ENCODE measurements at regions not wholly inside any gene's neighbourhood (a gene's known extent, or its start where the extent isn't known, plus 50 kb on each side); places are given as distances from the start of the nearest gene placed in this dataset.

GRCh38 chr9:118761016-118761790 is 608.0 kb downstream of the BRINP1 start:
- no peak for DNase-seq (ENCODE audit: low spot score)

GRCh38 chr9:118767571-118767970 is 601.7 kb downstream of the BRINP1 start:
- DNase-seq (ENCODE audit: low spot score), result no peak

- DNase-seq (ENCODE audit: low spot score), result no peak
Measured at GRCh38 chr9:118782790-118783463, 586.3 kb downstream of the BRINP1 start.

GRCh38 chr9:118784033-118784432 is 585.2 kb downstream of the BRINP1 start:
- DNase-seq (ENCODE audit: low spot score), result no peak

- DNase-seq (ENCODE audit: low spot score), result no peak
Measured at GRCh38 chr9:118785456-118785855, 583.8 kb downstream of the BRINP1 start.

- DNase-seq (ENCODE audit: low spot score), result no peak
Measured at GRCh38 chr9:118786877-118787276, 582.4 kb downstream of the BRINP1 start.

GRCh38 chr9:118809160-118809625 is 560.0 kb downstream of the BRINP1 start:
- DNase-seq (ENCODE audit: low spot score), result no peak

GRCh38 chr9:118829334-118829733 is 539.9 kb downstream of the BRINP1 start:
- DNase-seq (ENCODE audit: low spot score), result no peak

- no peak for DNase-seq (ENCODE audit: low spot score)
Measured at GRCh38 chr9:118832371-118832770, 536.9 kb downstream of the BRINP1 start.

GRCh38 chr9:118836891-118837290 is 532.3 kb downstream of the BRINP1 start:
- no peak for DNase-seq (ENCODE audit: low spot score)

GRCh38 chr9:118871531-118871930 is 497.7 kb downstream of the BRINP1 start:
- DNase-seq (ENCODE audit: low spot score), result no peak

GRCh38 chr9:118882684-118883083 is 486.6 kb downstream of the BRINP1 start:
- no peak for DNase-seq (ENCODE audit: low spot score)

- DNase-seq (ENCODE audit: low spot score), result no peak
Measured at GRCh38 chr9:118883411-118883810, 485.8 kb downstream of the BRINP1 start.

GRCh38 chr9:118891213-118891612 is 478.0 kb downstream of the BRINP1 start:
- no peak for DNase-seq (ENCODE audit: low spot score)

- DNase-seq (ENCODE audit: low spot score), result no peak
Measured at GRCh38 chr9:118896324-118897000, 472.8 kb downstream of the BRINP1 start.

- DNase-seq (ENCODE audit: low spot score), result no peak
Measured at GRCh38 chr9:118918180-118918579, 451.1 kb downstream of the BRINP1 start.

GRCh38 chr9:118928722-118929121 is 440.5 kb downstream of the BRINP1 start:
- DNase-seq (ENCODE audit: low spot score), result no peak

GRCh38 chr9:118929287-118929686 is 439.9 kb downstream of the BRINP1 start:
- no peak for DNase-seq (ENCODE audit: low spot score)

- DNase-seq (ENCODE audit: low spot score), result no peak
Measured at GRCh38 chr9:118931941-118932340, 437.3 kb downstream of the BRINP1 start.

- DNase-seq (ENCODE audit: low spot score), result no peak
Measured at GRCh38 chr9:118938581-118938980, 430.7 kb downstream of the BRINP1 start.

GRCh38 chr9:118940473-118940872 is 428.8 kb downstream of the BRINP1 start:
- no peak for DNase-seq (ENCODE audit: low spot score)

GRCh38 chr9:118946669-118947068 is 422.6 kb downstream of the BRINP1 start:
- DNase-seq (ENCODE audit: low spot score), result no peak

GRCh38 chr9:118954857-118955256 is 414.4 kb downstream of the BRINP1 start:
- no peak for DNase-seq (ENCODE audit: low spot score)
